ENCODE measurements at regions not wholly inside any gene's neighbourhood (a gene's known extent, or its start where the extent isn't known, plus 50 kb on each side); places are given as distances from the start of the nearest gene placed in this dataset.

GRCh38 chr1:222346955-222347354 lies 200.9 kb downstream of the HHIPL2 start:
- TF ChIP-seq, protein P1, sequence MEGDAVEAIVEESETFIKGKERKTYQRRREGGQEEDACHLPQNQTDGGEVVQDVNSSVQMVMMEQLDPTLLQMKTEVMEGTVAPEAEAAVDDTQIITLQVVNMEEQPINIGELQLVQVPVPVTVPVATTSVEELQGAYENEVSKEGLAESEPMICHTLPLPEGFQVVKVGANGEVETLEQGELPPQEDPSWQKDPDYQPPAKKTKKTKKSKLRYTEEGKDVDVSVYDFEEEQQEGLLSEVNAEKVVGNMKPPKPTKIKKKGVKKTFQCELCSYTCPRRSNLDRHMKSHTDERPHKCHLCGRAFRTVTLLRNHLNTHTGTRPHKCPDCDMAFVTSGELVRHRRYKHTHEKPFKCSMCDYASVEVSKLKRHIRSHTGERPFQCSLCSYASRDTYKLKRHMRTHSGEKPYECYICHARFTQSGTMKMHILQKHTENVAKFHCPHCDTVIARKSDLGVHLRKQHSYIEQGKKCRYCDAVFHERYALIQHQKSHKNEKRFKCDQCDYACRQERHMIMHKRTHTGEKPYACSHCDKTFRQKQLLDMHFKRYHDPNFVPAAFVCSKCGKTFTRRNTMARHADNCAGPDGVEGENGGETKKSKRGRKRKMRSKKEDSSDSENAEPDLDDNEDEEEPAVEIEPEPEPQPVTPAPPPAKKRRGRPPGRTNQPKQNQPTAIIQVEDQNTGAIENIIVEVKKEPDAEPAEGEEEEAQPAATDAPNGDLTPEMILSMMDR (IDR thresholded peaks at IDR 0.05; ENCODE audit: control insufficient read depth, extremely low read depth, insufficient read depth): no peak
- DNase-seq (ENCODE audit: low read depth): no peak
- no peak overlapping the region for H3K4me3 ChIP-seq (ENCODE audit: low read depth, low read length)

DNA sequence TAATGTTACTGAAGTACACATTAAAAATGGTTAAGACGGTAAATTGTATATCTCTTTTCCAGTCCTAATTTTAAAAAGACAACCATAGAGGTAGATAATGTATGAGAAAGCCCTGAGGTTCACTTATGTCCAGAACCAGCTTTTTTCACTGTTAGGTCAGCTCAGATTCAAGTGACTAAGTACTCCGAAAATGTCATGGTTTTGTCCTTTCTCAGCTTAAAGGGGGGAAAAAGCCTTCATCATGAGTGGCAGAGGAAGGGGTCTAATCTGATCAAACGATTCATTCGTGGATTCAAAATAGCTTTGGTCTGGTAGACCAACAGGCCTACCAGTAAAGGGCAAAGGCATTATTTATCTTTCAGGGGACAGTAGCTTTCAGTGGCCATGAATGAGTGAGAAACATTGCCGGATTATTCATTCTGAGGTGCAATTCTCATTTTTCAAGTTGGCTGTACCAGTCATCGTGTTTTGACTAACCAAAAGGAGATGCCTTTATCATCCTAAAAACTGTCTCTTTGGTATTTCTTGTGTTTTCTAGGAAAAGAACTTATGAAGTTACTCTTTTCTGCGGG lies 208.4 kb downstream of the HHIPL2 start:
- no peak for DNase-seq (ENCODE audit: low read depth)
- TF ChIP-seq, protein P1 (IDR thresholded peaks at IDR 0.05; ENCODE audit: control insufficient read depth, extremely low read depth, insufficient read depth): no peak
- no peak overlapping the region for H3K4me3 ChIP-seq (ENCODE audit: low read depth, low read length)

DNA sequence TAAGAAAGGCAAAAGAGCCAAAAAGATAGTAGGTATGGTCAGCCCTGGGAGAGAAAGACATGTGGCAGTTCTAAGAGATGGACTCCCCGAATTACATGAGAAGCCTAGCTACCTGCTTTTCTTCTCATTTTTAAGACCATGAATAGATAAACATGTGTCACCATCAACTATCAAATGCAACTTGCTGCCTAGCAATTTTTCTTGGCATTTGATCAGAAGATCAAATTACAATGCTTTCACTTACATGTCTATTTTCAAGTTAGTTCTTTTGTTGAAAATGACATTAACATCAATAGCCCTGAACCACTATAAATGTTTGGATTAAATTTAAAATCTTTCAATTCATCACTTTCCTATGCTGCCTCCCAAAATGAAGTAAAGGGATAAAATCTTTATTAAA lies 212.3 kb downstream of the HHIPL2 start:
- peak; percentile 15 for DNase-seq (ENCODE audit: low read depth)
- TF ChIP-seq, protein P1 (IDR thresholded peaks at IDR 0.05; ENCODE audit: control insufficient read depth, extremely low read depth, insufficient read depth): no peak
- no peak overlapping the region for H3K4me3 ChIP-seq (ENCODE audit: low read depth, low read length)

DNA sequence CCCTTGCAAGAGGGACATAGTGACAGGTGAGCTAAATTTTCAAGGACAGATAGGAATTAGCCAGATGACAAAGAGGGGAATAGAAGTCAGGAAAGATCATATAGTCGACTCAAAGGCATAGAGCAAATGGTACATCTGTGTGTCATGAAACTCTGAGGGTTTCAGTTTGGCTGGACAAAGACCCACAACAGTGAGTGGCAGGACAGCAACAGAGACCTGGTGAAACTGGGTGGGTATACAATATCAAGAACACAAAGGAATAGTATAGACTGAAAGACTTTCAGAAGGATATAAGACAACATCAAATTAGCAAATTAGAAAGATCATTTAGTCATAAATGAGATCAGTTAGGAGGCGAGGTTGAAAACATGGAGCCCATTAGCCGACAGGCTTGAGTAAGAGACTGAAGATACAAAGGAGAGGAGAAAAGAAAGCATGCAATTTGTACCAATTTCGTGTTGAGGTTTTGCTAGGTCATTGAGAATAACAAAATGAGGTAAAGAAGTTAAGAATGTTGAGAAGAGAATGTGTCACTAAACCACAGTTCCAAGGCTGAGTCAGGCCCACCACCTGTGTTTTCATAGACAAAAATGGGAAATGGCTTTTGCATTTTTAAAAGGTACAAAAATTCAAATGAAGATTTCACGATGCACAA lies 213.8 kb downstream of the HHIPL2 start:
- H3K4me3 ChIP-seq (ENCODE audit: low read depth, low read length): no peak overlapping the region
- TF ChIP-seq, protein P1 (IDR thresholded peaks at IDR 0.05; ENCODE audit: control insufficient read depth, extremely low read depth, insufficient read depth): no peak
- no peak for DNase-seq (ENCODE audit: low read depth)

DNA sequence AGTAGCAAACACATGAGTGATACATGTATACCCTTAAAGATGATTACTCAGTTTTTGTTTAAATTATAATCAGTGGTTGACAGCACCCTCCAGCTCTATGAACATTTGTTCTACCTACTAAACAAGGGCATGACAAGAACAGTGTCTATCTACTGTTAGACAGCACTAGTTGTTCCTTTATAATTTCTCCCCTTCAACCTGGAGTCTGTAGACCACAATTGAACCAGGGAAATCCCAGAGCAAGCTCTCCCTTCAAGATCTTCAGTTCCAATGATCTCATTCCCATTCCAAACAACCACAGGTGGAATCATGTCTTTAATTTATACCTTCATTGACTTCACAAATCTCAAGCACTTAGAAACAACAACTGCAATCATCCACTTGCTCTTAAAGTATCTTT lies 216.1 kb downstream of the HHIPL2 start:
- no peak for DNase-seq (ENCODE audit: low read depth)
- TF ChIP-seq, protein P1 (IDR thresholded peaks at IDR 0.05; ENCODE audit: control insufficient read depth, extremely low read depth, insufficient read depth): no peak
- no peak overlapping the region for H3K4me3 ChIP-seq (ENCODE audit: low read depth, low read length)

DNA sequence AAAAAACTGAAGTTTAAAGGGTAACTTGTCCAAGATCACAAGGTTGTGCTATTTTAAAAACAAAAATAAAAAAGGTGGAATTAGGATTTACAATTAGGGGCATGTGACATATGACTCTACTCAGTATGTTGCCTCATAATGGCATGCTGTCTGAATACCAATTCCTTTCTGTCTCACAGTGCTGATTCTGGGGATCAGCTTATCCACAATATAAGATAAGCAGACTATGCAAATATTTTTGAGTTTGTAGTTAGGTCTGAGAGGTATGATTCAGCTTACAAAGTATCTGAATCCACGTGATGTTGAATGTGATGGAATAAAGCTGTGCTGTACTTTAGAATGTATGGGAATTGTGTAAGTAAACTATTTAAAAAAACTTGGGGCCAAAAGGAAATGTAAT lies 216.6 kb downstream of the HHIPL2 start:
- TF ChIP-seq, protein P1 (IDR thresholded peaks at IDR 0.05; ENCODE audit: control insufficient read depth, extremely low read depth, insufficient read depth): no peak
- no peak for DNase-seq (ENCODE audit: low read depth)
- H3K4me3 ChIP-seq (ENCODE audit: low read depth, low read length): no peak overlapping the region
